ENCODE measurements at regions not wholly inside any gene's neighbourhood (a gene's known extent, or its start where the extent isn't known, plus 50 kb on each side); places are given as distances from the start of the nearest gene placed in this dataset.
"Not testable (repeated sequence)": the region's sequence is repeated elsewhere in the genome, so short reads cannot be mapped to it uniquely, and the experiment has no call there.

GRCh38 chr6:141788096-141788495 lies 344.6 kb upstream of the GJE1 start:
- no peak overlapping the region for H3K27ac Mint-ChIP-seq
- CTCF ChIA-PET: no interaction called here
- POLR2A ChIA-PET: no interaction called here
- no peaks in the 10 kb centered on the region for H3K36me3 Mint-ChIP-seq (ENCODE audit: low read depth)
- DNase-seq (no peak), ATAC-seq (no peak)
- no peaks in the 10 kb centered on the region for H3K27me3 Mint-ChIP-seq (ENCODE audit: low read depth)
- H3K9me3 Mint-ChIP-seq (ENCODE audit: insufficient read depth): no peaks in the 10 kb centered on the region
- no peak overlapping the region for H3K4me3 Mint-ChIP-seq
- H3K4me1 Mint-ChIP-seq (ENCODE audit: low read depth): no peaks in the 10 kb centered on the region

GRCh38 chr6:141783585-141783984 lies 349.1 kb upstream of the GJE1 start:
- POLR2A ChIA-PET: no interaction called here
- no peaks in the 10 kb centered on the region for H3K27me3 Mint-ChIP-seq (ENCODE audit: low read depth)
- H3K9me3 Mint-ChIP-seq (ENCODE audit: insufficient read depth): no peaks in the 10 kb centered on the region
- H3K36me3 Mint-ChIP-seq (ENCODE audit: low read depth): no peaks in the 10 kb centered on the region
- H3K4me3 Mint-ChIP-seq: no peak overlapping the region
- H3K4me1 Mint-ChIP-seq (ENCODE audit: low read depth): no peaks in the 10 kb centered on the region
- DNase-seq (no peak), ATAC-seq (no peak)
- CTCF ChIA-PET: no interaction called here
- no peak overlapping the region for H3K27ac Mint-ChIP-seq

GRCh38 chr6:141780296-141780695 lies 352.4 kb upstream of the GJE1 start:
- POLR2A ChIA-PET: no interaction called here
- H3K27ac Mint-ChIP-seq: no peak overlapping the region

GRCh38 chr6:141764388-141764787 lies 368.3 kb upstream of the GJE1 start:
- no peaks in the 10 kb centered on the region for H3K27me3 Mint-ChIP-seq (ENCODE audit: low read depth)

More at GRCh38 chr6:141780296-141780695, 352.4 kb upstream of the GJE1 start:
- Mint-ChIP-seq H3K36me3 (ENCODE audit: low read depth) (no peaks in the 10 kb centered on the region), H3K9me3 (ENCODE audit: insufficient read depth) (no peaks in the 10 kb centered on the region), H3K4me1 (ENCODE audit: low read depth) (no peaks in the 10 kb centered on the region), H3K4me3 (no peak overlapping the region), H3K27me3 (ENCODE audit: low read depth) (no peaks in the 10 kb centered on the region)
- CTCF ChIA-PET: no interaction called here
- DNase-seq: no peak
- ATAC-seq: no peak

GRCh38 chr6:141758430-141758829 lies 374.3 kb upstream of the GJE1 start:
- ChIA-PET POLR2A (no interaction called here), CTCF (no interaction called here)
- Mint-ChIP-seq H3K36me3 (ENCODE audit: low read depth) (no peaks in the 10 kb centered on the region), H3K4me3 (no peak overlapping the region), H3K27me3 (ENCODE audit: low read depth) (no peaks in the 10 kb centered on the region), H3K4me1 (ENCODE audit: low read depth) (no peaks in the 10 kb centered on the region), H3K27ac (no peak overlapping the region), H3K9me3 (ENCODE audit: insufficient read depth) (no peaks in the 10 kb centered on the region)
- ATAC-seq: no peak
- DNase-seq: no peak

More at GRCh38 chr6:141764388-141764787, 368.3 kb upstream of the GJE1 start:
- ChIA-PET CTCF (no interaction called here), POLR2A (no interaction called here)
- no peaks in the 10 kb centered on the region for H3K9me3 Mint-ChIP-seq (ENCODE audit: insufficient read depth)
- H3K4me3 Mint-ChIP-seq: no peak overlapping the region
- DNase-seq (no peak), ATAC-seq (no peak)
- no peaks in the 10 kb centered on the region for H3K36me3 Mint-ChIP-seq (ENCODE audit: low read depth)
- no peaks in the 10 kb centered on the region for H3K4me1 Mint-ChIP-seq (ENCODE audit: low read depth)
- no peak overlapping the region for H3K27ac Mint-ChIP-seq

- Mint-ChIP-seq H3K27ac (no peak overlapping the region), H3K4me1 (ENCODE audit: low read depth) (peaks cover 5% of the 10 kb centered on the region), H3K27me3 (ENCODE audit: low read depth) (no peaks in the 10 kb centered on the region), H3K4me3 (no peak overlapping the region), H3K9me3 (ENCODE audit: insufficient read depth) (no peaks in the 10 kb centered on the region), H3K36me3 (ENCODE audit: low read depth) (no peaks in the 10 kb centered on the region)
- ChIA-PET POLR2A (no interaction called here), CTCF (no interaction called here)
- ATAC-seq (no peak), DNase-seq (no peak)
Measured at GRCh38 chr6:141753180-141753579, 379.5 kb upstream of the GJE1 start.

- Mint-ChIP-seq H3K27me3 (ENCODE audit: low read depth) (no peaks in the 10 kb centered on the region), H3K27ac (no peak overlapping the region), H3K4me3 (no peak overlapping the region), H3K36me3 (ENCODE audit: low read depth) (no peaks in the 10 kb centered on the region), H3K9me3 (ENCODE audit: insufficient read depth) (no peaks in the 10 kb centered on the region), H3K4me1 (ENCODE audit: low read depth) (peaks cover 5% of the 10 kb centered on the region)
- no peak for DNase-seq
- no peak for ATAC-seq
- ChIA-PET POLR2A (no interaction called here), CTCF (no interaction called here)
Measured at GRCh38 chr6:141752677-141753076, 380.0 kb upstream of the GJE1 start.

GRCh38 chr6:141746324-141746723 lies 386.4 kb upstream of the GJE1 start:
- H3K4me3 Mint-ChIP-seq; ATAC-seq; H3K4me1 Mint-ChIP-seq (ENCODE audit: low read depth); H3K36me3 Mint-ChIP-seq (ENCODE audit: low read depth); POLR2A ChIA-PET; H3K27ac Mint-ChIP-seq; H3K9me3 Mint-ChIP-seq (ENCODE audit: insufficient read depth); H3K27me3 Mint-ChIP-seq (ENCODE audit: low read depth); DNase-seq; CTCF ChIA-PET: not testable (repeated sequence)

- Mint-ChIP-seq H3K4me3 (no peak overlapping the region), H3K4me1 (ENCODE audit: low read depth) (no peaks in the 10 kb centered on the region), H3K36me3 (ENCODE audit: low read depth) (no peaks in the 10 kb centered on the region), H3K27ac (no peak overlapping the region), H3K9me3 (ENCODE audit: insufficient read depth) (peaks cover 5% of the 10 kb centered on the region), H3K27me3 (ENCODE audit: low read depth) (no peaks in the 10 kb centered on the region)
- no peak for DNase-seq
- CTCF ChIA-PET: no interaction called here
- POLR2A ChIA-PET: no interaction called here
- no peak for ATAC-seq
Measured at GRCh38 chr6:141744971-141745370, 387.8 kb upstream of the GJE1 start.

GRCh38 chr6:141744194-141744925 lies 388.4 kb upstream of the GJE1 start:
- no peaks in the 10 kb centered on the region for H3K27me3 Mint-ChIP-seq (ENCODE audit: low read depth)
- ChIA-PET POLR2A (no interaction called here), CTCF (no interaction called here)
- no peaks in the 10 kb centered on the region for H3K36me3 Mint-ChIP-seq (ENCODE audit: low read depth)
- H3K27ac Mint-ChIP-seq: no peak overlapping the region
- no peaks in the 10 kb centered on the region for H3K4me1 Mint-ChIP-seq (ENCODE audit: low read depth)
- ATAC-seq (no peak), DNase-seq (no peak)
- peaks cover 5% of the 10 kb centered on the region for H3K9me3 Mint-ChIP-seq (ENCODE audit: insufficient read depth)
- H3K4me3 Mint-ChIP-seq: no peak overlapping the region

GRCh38 chr6:141736104-141736503 lies 396.6 kb upstream of the GJE1 start:
- Mint-ChIP-seq H3K9me3 (ENCODE audit: insufficient read depth) (no peaks in the 10 kb centered on the region), H3K4me3 (no peak overlapping the region), H3K4me1 (ENCODE audit: low read depth) (no peaks in the 10 kb centered on the region), H3K36me3 (ENCODE audit: low read depth) (no peaks in the 10 kb centered on the region), H3K27ac (no peak overlapping the region), H3K27me3 (ENCODE audit: low read depth) (no peaks in the 10 kb centered on the region)
- POLR2A ChIA-PET: no interaction called here
- no peak for ATAC-seq
- CTCF ChIA-PET: no interaction called here
- DNase-seq: no peak

- Mint-ChIP-seq H3K4me3 (no peak overlapping the region), H3K9me3 (ENCODE audit: insufficient read depth) (no peaks in the 10 kb centered on the region), H3K4me1 (ENCODE audit: low read depth) (no peaks in the 10 kb centered on the region), H3K27ac (no peak overlapping the region), H3K27me3 (ENCODE audit: low read depth) (no peaks in the 10 kb centered on the region), H3K36me3 (ENCODE audit: low read depth) (no peaks in the 10 kb centered on the region)
- ChIA-PET CTCF (no interaction called here), POLR2A (no interaction called here)
- DNase-seq (no peak), ATAC-seq (no peak)
Measured at GRCh38 chr6:141735126-141735525, 397.6 kb upstream of the GJE1 start.

- no peaks in the 10 kb centered on the region for H3K36me3 Mint-ChIP-seq (ENCODE audit: low read depth)
- H3K4me3 Mint-ChIP-seq: no peak overlapping the region
- ChIA-PET CTCF (no interaction called here), POLR2A (no interaction called here)
- no peaks in the 10 kb centered on the region for H3K9me3 Mint-ChIP-seq (ENCODE audit: insufficient read depth)
- H3K27me3 Mint-ChIP-seq (ENCODE audit: low read depth): no peaks in the 10 kb centered on the region
- DNase-seq: no peak
- H3K27ac Mint-ChIP-seq: no peak overlapping the region
- H3K4me1 Mint-ChIP-seq (ENCODE audit: low read depth): no peaks in the 10 kb centered on the region
- ATAC-seq: no peak
Measured at GRCh38 chr6:141734071-141734840, 398.5 kb upstream of the GJE1 start.

Data from activated CD8-positive, alpha-beta T cell treated with anti-CD3 and anti-CD28 coated beads, Interleukin-2, amount 10 ng/mL, durations not matched to agents 7 days and 5 days (primary cell).